ENCODE measurements at regions not wholly inside any gene's neighbourhood (a gene's known extent, or its start where the extent isn't known, plus 50 kb on each side); places are given as distances from the start of the nearest gene placed in this dataset.

DNA sequence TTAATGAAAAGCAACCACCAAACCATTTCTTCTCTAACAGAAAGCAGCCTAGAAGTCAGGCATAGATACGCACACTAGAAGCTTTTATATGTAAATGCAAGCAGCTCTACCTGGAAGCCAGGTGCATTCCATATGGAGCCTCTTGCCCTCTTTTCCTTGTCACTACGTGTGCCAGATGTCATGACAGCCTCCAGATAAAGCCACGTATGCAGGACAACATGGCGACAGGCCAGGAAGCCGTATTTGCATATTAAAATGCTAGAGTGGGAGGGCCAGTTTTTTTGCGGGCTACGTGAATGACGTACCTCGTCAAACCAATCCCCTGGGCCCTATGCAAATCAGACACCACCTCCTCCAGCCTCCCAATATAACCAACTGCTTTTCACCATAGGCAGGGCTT, 308.1 kb upstream of the SPTLC3 start:
- Histone ChIP-seq H4K20me1 (ENCODE audit: insufficient read depth, low read length) (no peaks in the 10 kb centered on the region), H3K9ac (ENCODE audit: low read length) (no peak overlapping the region), H3K4me3 (ENCODE audit: insufficient read depth, low read depth, low read length) (no peak overlapping the region), H2AFZ (ENCODE audit: low read depth, low read length) (no peak overlapping the region), H3K4me2 (ENCODE audit: low read length) (no peak overlapping the region), H3K36me3 (ENCODE audit: insufficient read depth, low read length) (no peaks in the 10 kb centered on the region), H3K27ac (ENCODE audit: low read depth, low read length) (no peak overlapping the region), H3K27me3 (ENCODE audit: insufficient read depth, low read length) (no peaks in the 10 kb centered on the region), H3K9me3 (ENCODE audit: insufficient read depth, low read depth, low read length) (no peaks in the 10 kb centered on the region), H3K4me1 (ENCODE audit: insufficient read depth, low read length) (no peaks in the 10 kb centered on the region), H3K79me2 (ENCODE audit: insufficient read depth, low read length) (no peaks in the 10 kb centered on the region)
- Mint-ChIP-seq H3K9me3 (ENCODE audit: unreplicated experiment) (no peaks in the 10 kb centered on the region), H3K4me3 (ENCODE audit: unreplicated experiment) (no peak overlapping the region), H3K4me1 (ENCODE audit: low read depth, unreplicated experiment) (no peaks in the 10 kb centered on the region), H3K27ac (ENCODE audit: unreplicated experiment) (no peak overlapping the region), H3K27me3 (ENCODE audit: low read depth, unreplicated experiment) (no peaks in the 10 kb centered on the region), H3K36me3 (ENCODE audit: low read depth, unreplicated experiment) (no peaks in the 10 kb centered on the region)
- FAIRE-seq = no peak
- TF ChIP-seq EZH2 (IDR thresholded peaks at IDR 0.05; ENCODE audit: insufficient read depth, low read length) = no peak
- TF ChIP-seq, protein P1, sequence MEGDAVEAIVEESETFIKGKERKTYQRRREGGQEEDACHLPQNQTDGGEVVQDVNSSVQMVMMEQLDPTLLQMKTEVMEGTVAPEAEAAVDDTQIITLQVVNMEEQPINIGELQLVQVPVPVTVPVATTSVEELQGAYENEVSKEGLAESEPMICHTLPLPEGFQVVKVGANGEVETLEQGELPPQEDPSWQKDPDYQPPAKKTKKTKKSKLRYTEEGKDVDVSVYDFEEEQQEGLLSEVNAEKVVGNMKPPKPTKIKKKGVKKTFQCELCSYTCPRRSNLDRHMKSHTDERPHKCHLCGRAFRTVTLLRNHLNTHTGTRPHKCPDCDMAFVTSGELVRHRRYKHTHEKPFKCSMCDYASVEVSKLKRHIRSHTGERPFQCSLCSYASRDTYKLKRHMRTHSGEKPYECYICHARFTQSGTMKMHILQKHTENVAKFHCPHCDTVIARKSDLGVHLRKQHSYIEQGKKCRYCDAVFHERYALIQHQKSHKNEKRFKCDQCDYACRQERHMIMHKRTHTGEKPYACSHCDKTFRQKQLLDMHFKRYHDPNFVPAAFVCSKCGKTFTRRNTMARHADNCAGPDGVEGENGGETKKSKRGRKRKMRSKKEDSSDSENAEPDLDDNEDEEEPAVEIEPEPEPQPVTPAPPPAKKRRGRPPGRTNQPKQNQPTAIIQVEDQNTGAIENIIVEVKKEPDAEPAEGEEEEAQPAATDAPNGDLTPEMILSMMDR (IDR thresholded peaks at IDR 0.05; ENCODE audit: insufficient read depth, low read depth, low read length) = no peak
- no peak for DNase-seq (ENCODE audit: low read depth)

DNA sequence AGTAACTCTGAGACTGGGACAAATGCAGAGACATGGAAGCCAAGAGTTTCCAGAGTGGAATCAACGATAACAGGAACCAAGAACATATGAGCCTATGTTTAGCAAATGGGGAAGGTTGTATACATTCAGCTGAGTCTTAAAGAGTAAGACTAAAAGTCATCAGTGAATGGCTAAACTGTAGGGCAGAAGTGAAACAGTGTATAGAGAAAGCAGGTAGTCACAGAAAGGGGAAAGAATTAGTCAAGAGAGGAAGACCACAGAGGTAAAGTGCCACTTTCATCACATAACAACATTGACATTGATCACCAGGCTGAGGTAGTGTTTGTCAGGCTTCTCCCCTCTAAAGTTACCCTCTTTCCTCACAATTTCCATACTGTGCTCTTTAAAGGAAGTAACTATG, 306.5 kb upstream of the SPTLC3 start:
- H3K36me3 Mint-ChIP-seq (ENCODE audit: low read depth, unreplicated experiment) = no peaks in the 10 kb centered on the region
- H3K4me3 Mint-ChIP-seq (ENCODE audit: unreplicated experiment) = no peak overlapping the region
- H3K27me3 ChIP-seq (ENCODE audit: insufficient read depth, low read length) = no peaks in the 10 kb centered on the region
- TF ChIP-seq, protein P1 (IDR thresholded peaks at IDR 0.05; ENCODE audit: insufficient read depth, low read depth, low read length) = no peak
- TF ChIP-seq EZH2 (IDR thresholded peaks at IDR 0.05; ENCODE audit: insufficient read depth, low read length) = no peak
- H4K20me1 ChIP-seq (ENCODE audit: insufficient read depth, low read length) = no peaks in the 10 kb centered on the region
- FAIRE-seq (no peak), DNase-seq (ENCODE audit: low read depth) (no peak)
- no peak overlapping the region for H3K27ac ChIP-seq (ENCODE audit: low read depth, low read length)
- H3K9me3 ChIP-seq (ENCODE audit: insufficient read depth, low read depth, low read length) = no peaks in the 10 kb centered on the region
- no peaks in the 10 kb centered on the region for H3K9me3 Mint-ChIP-seq (ENCODE audit: unreplicated experiment)
- no peaks in the 10 kb centered on the region for H3K79me2 ChIP-seq (ENCODE audit: insufficient read depth, low read length)
- H3K4me2 ChIP-seq (ENCODE audit: low read length) = no peak overlapping the region
- H3K27ac Mint-ChIP-seq (ENCODE audit: unreplicated experiment) = no peak overlapping the region
- H3K9ac ChIP-seq (ENCODE audit: low read length) = no peak overlapping the region
- H3K4me1 ChIP-seq (ENCODE audit: insufficient read depth, low read length) = no peaks in the 10 kb centered on the region
- H3K27me3 Mint-ChIP-seq (ENCODE audit: low read depth, unreplicated experiment) = no peaks in the 10 kb centered on the region
- H3K4me3 ChIP-seq (ENCODE audit: insufficient read depth, low read depth, low read length) = no peak overlapping the region
- H3K36me3 ChIP-seq (ENCODE audit: insufficient read depth, low read length) = no peaks in the 10 kb centered on the region
- H3K4me1 Mint-ChIP-seq (ENCODE audit: low read depth, unreplicated experiment) = no peaks in the 10 kb centered on the region
- no peak overlapping the region for H2AFZ ChIP-seq (ENCODE audit: low read depth, low read length)

DNA sequence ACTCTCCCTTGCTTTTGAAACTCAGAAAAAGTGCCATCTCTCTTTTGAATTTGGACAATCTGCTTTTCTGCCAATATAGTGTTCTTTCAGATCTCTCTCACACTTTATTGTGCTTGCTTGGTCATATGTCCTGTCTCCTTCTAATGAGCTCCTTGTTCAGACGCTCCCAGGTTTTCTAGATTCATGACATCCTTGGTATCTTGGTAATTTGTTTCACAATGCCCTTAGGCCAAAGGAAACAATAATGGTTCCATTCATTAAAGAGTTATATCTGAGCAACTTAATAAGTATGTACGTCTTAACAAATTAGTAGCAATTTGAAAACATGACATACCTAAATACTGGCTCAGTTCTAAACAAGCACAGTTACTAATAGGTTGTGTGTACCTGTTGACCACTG, 293.4 kb upstream of the SPTLC3 start:
- FAIRE-seq (no peak), DNase-seq (ENCODE audit: low read depth) (no peak)
- H3K27ac Mint-ChIP-seq (ENCODE audit: unreplicated experiment) = no peak overlapping the region
- H3K36me3 Mint-ChIP-seq (ENCODE audit: low read depth, unreplicated experiment) = no peaks in the 10 kb centered on the region
- no peaks in the 10 kb centered on the region for H3K27me3 ChIP-seq (ENCODE audit: insufficient read depth, low read length)
- H3K9ac ChIP-seq (ENCODE audit: low read length) = no peak overlapping the region
- no peak overlapping the region for H3K4me3 ChIP-seq (ENCODE audit: insufficient read depth, low read depth, low read length)
- no peaks in the 10 kb centered on the region for H4K20me1 ChIP-seq (ENCODE audit: insufficient read depth, low read length)
- H3K79me2 ChIP-seq (ENCODE audit: insufficient read depth, low read length) = no peaks in the 10 kb centered on the region
- no peak for TF ChIP-seq EZH2 (IDR thresholded peaks at IDR 0.05; ENCODE audit: insufficient read depth, low read length)
- TF ChIP-seq, protein P1 (IDR thresholded peaks at IDR 0.05; ENCODE audit: insufficient read depth, low read depth, low read length) = no peak
- no peaks in the 10 kb centered on the region for H3K4me1 Mint-ChIP-seq (ENCODE audit: low read depth, unreplicated experiment)
- peaks cover 4% of the 10 kb centered on the region for H3K9me3 ChIP-seq (ENCODE audit: insufficient read depth, low read depth, low read length)
- no peak overlapping the region for H3K4me3 Mint-ChIP-seq (ENCODE audit: unreplicated experiment)
- H3K27ac ChIP-seq (ENCODE audit: low read depth, low read length) = no peak overlapping the region
- no peaks in the 10 kb centered on the region for H3K9me3 Mint-ChIP-seq (ENCODE audit: unreplicated experiment)
- H3K4me2 ChIP-seq (ENCODE audit: low read length) = no peak overlapping the region
- no peaks in the 10 kb centered on the region for H3K27me3 Mint-ChIP-seq (ENCODE audit: low read depth, unreplicated experiment)
- H2AFZ ChIP-seq (ENCODE audit: low read depth, low read length) = no peak overlapping the region
- no peaks in the 10 kb centered on the region for H3K4me1 ChIP-seq (ENCODE audit: insufficient read depth, low read length)
- H3K36me3 ChIP-seq (ENCODE audit: insufficient read depth, low read length) = no peaks in the 10 kb centered on the region
